ENCODE measurements at regions not wholly inside any gene's neighbourhood (a gene's known extent, or its start where the extent isn't known, plus 50 kb on each side); places are given as distances from the start of the nearest gene placed in this dataset.

DNA sequence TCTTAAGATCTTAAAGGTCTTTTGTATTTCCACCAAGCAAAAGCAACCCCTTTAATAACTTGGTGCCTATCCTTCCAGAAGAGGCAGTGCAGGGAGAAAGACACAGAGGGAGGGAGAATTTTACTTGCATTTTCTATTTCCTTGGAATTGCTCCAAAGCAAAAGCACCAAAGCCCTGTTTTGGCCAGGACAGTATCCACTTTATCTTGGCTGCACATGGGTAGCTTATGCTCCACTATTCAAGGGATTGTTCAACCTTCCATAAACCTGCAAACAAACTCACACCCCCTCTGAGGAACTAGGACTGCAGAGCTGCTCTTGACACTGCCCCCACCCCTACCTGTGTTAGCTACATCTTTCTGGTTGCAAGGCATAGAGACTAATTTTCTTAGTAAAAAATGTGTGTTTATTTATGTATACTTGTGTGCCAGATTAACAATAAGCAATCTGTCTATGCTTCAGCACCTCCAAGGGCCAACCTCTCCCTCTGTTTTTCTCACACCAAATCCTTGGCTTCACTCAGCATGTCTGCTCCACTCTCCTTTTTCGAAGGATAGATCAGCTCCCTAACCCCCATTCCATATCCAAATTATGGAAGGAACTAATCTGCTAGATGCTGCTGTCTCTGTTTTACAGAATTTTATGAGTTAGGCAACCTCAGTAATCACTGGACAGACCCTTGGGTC lies 68.1 kb upstream of the KLF12 start:
- H3K4me3 Mint-ChIP-seq, result no peak overlapping the region
- H3K9me3 Mint-ChIP-seq, result no peaks in the 10 kb centered on the region
- H3K4me1 Mint-ChIP-seq (ENCODE audit: low read depth), result no peaks in the 10 kb centered on the region
- H3K36me3 Mint-ChIP-seq (ENCODE audit: low read depth), result no peaks in the 10 kb centered on the region
- no peak overlapping the region for H3K27ac Mint-ChIP-seq
- H3K27me3 Mint-ChIP-seq (ENCODE audit: low read depth), result peaks cover 23% of the 10 kb centered on the region

GRCh38 chr13:74201530-74201929 lies 67.3 kb upstream of the KLF12 start:
- Mint-ChIP-seq H3K9me3 (no peaks in the 10 kb centered on the region), H3K4me1 (ENCODE audit: low read depth) (no peaks in the 10 kb centered on the region), H3K27ac (no peak overlapping the region), H3K4me3 (no peak overlapping the region), H3K36me3 (ENCODE audit: low read depth) (no peaks in the 10 kb centered on the region), H3K27me3 (ENCODE audit: low read depth) (peaks cover 18% of the 10 kb centered on the region)

GRCh38 chr13:74200081-74200480 lies 65.9 kb upstream of the KLF12 start:
- H3K27me3 Mint-ChIP-seq (ENCODE audit: low read depth), result peaks cover 18% of the 10 kb centered on the region
- H3K4me1 Mint-ChIP-seq (ENCODE audit: low read depth), result no peaks in the 10 kb centered on the region
- H3K9me3 Mint-ChIP-seq, result no peaks in the 10 kb centered on the region
- no peak overlapping the region for H3K4me3 Mint-ChIP-seq
- H3K36me3 Mint-ChIP-seq (ENCODE audit: low read depth), result no peaks in the 10 kb centered on the region
- H3K27ac Mint-ChIP-seq, result no peak overlapping the region

- Mint-ChIP-seq H3K9me3 (no peaks in the 10 kb centered on the region), H3K27me3 (ENCODE audit: low read depth) (peaks cover 9% of the 10 kb centered on the region), H3K4me1 (ENCODE audit: low read depth) (peaks cover 5% of the 10 kb centered on the region), H3K27ac (no peak overlapping the region), H3K4me3 (no peak overlapping the region), H3K36me3 (ENCODE audit: low read depth) (no peaks in the 10 kb centered on the region)
Observed at GRCh38 chr13:74197677-74198429, 63.6 kb upstream of the KLF12 start.

DNA sequence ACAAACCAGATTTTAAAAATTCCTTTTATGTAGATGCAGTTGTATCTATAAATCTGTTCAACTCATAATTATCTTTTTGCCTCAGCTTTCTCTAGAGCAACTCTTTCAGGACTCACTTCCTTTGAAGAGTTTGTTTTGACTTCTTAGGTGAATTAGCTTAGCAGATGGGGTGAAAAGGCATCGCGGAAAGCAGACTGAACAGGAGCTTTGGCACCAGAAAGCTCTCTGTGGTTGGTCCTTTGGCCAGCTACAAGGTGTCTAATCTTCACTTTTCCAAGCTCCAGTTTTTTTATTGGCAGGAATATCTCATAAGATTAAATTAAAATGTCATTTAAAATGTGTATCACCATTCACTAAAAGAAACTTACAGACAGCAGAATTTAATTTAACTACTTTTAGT lies 60.6 kb upstream of the KLF12 start:
- Mint-ChIP-seq H3K36me3 (ENCODE audit: low read depth) (no peaks in the 10 kb centered on the region), H3K27ac (no peak overlapping the region), H3K9me3 (no peaks in the 10 kb centered on the region), H3K4me3 (no peak overlapping the region), H3K27me3 (ENCODE audit: low read depth) (no peaks in the 10 kb centered on the region), H3K4me1 (ENCODE audit: low read depth) (peaks cover 10% of the 10 kb centered on the region)

- Mint-ChIP-seq H3K4me3 (no peak overlapping the region), H3K9me3 (peaks cover 3% of the 10 kb centered on the region), H3K27me3 (ENCODE audit: low read depth) (no peaks in the 10 kb centered on the region), H3K27ac (no peak overlapping the region), H3K36me3 (ENCODE audit: low read depth) (no peaks in the 10 kb centered on the region), H3K4me1 (ENCODE audit: low read depth) (peaks cover 10% of the 10 kb centered on the region)
Observed at GRCh38 chr13:74193391-74193790, 59.2 kb upstream of the KLF12 start.

DNA sequence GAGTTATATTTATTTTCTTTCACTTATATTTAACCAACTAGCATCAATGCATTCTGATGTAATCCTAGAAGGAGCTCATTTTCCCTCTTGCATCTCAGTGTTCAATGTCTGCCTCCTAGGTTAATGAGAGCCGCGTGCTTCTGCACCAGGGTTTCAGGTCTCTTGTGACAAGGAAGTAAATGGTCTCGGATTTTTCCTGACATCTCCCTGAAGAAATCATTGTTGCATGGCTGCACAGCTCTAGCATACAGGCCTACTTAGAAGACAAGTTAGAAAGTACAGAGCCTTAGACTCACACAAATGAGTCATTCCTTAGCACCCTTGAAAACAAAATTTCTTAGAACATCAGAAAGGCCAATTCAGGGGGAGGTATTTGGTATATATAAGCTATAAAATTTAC lies 57.2 kb upstream of the KLF12 start:
- H3K4me1 Mint-ChIP-seq (ENCODE audit: low read depth), result peaks cover 10% of the 10 kb centered on the region
- peaks cover 3% of the 10 kb centered on the region for H3K9me3 Mint-ChIP-seq
- no peak overlapping the region for H3K27ac Mint-ChIP-seq
- no peaks in the 10 kb centered on the region for H3K36me3 Mint-ChIP-seq (ENCODE audit: low read depth)
- H3K4me3 Mint-ChIP-seq, result no peak overlapping the region
- H3K27me3 Mint-ChIP-seq (ENCODE audit: low read depth), result no peaks in the 10 kb centered on the region

GRCh38 chr13:74190999-74191398 lies 56.8 kb upstream of the KLF12 start:
- H3K27ac Mint-ChIP-seq, result no peak overlapping the region
- no peaks in the 10 kb centered on the region for H3K36me3 Mint-ChIP-seq (ENCODE audit: low read depth)
- no peak overlapping the region for H3K4me3 Mint-ChIP-seq
- peaks cover 3% of the 10 kb centered on the region for H3K9me3 Mint-ChIP-seq
- no peaks in the 10 kb centered on the region for H3K27me3 Mint-ChIP-seq (ENCODE audit: low read depth)
- H3K4me1 Mint-ChIP-seq (ENCODE audit: low read depth), result peaks cover 10% of the 10 kb centered on the region

DNA sequence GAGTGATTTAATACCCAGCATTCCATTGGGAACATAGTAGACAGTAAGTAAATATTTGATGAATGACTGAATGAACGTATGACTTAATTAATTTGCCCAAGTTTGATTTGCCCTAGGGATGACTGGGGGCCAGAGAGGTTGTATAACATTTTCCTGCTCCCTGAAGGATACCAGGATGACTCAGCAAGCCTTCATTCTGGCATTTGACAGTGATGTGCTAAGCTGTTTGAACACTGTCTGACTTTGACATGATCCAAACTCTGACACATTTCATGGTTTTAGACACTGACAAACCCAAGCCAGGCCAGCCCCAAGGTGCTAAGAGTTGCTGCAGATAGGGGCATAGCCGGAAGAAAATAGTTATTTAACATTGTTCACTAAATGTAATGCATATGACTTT lies 53.4 kb upstream of the KLF12 start:
- Mint-ChIP-seq H3K27me3 (ENCODE audit: low read depth) (no peaks in the 10 kb centered on the region), H3K4me3 (no peak overlapping the region), H3K27ac (no peak overlapping the region), H3K4me1 (ENCODE audit: low read depth) (peaks cover 5% of the 10 kb centered on the region), H3K36me3 (ENCODE audit: low read depth) (no peaks in the 10 kb centered on the region), H3K9me3 (peaks cover 3% of the 10 kb centered on the region)

DNA sequence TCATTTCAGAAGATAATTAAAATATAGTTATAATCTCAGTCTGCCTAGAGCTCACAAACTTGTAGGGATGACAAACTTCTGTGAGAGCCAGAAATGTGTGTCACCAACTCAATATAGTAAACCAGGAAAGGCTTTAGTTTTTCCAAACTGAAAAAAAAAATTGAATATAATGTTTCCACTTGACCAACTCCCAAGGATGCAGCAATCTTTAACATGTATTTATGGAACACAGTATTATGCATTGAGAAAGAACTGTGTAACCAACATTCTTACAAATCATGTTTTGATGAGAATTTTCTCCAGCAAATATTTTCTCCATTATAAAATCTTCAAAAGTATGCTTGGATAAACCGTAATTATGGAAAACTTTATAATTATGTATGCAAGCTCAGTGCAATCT lies 50.1 kb upstream of the KLF12 start:
- Mint-ChIP-seq H3K36me3 (ENCODE audit: low read depth) (no peaks in the 10 kb centered on the region), H3K4me1 (ENCODE audit: low read depth) (no peaks in the 10 kb centered on the region), H3K27me3 (ENCODE audit: low read depth) (peaks cover 5% of the 10 kb centered on the region), H3K9me3 (peaks cover 3% of the 10 kb centered on the region), H3K27ac (no peak overlapping the region), H3K4me3 (no peak overlapping the region)

Data from T-helper 1 cell treated with Interleukin-12 subunit alpha and Interleukin-12 subunit beta and Interleukin-4 antibody, amounts not matched to agents 30 μg/mL and 1 μg/mL, for 36 hours (primary cell).